ES-I3 (cell line): ENCODE measurements at regions not wholly inside any gene's neighbourhood (a gene's known extent, or its start where the extent isn't known, plus 50 kb on each side); places are given as distances from the start of the nearest gene placed in this dataset.
"Not testable (repeated sequence)": the region's sequence is repeated elsewhere in the genome, so short reads cannot be mapped to it uniquely, and the experiment has no call there.

Experiments
- H3K36me3 ChIP-seq: 2 replicates; pipeline ENCODE4 v1.6.1; 2013; ENCODE audit warnings: mild to moderate bottlenecking, low read length, control low read depth, moderate library complexity; ENCODE audit not compliant: insufficient read depth
- H3K4me1 ChIP-seq: 2 replicates; pipeline ENCODE4 v1.6.1; 2013; ENCODE audit warnings: mild to moderate bottlenecking, control low read depth, low read length; ENCODE audit not compliant: insufficient read depth
- H3K9ac ChIP-seq: 2 replicates; pipeline ENCODE4 v1.6.1; 2013; ENCODE audit warnings: low read depth, mild to moderate bottlenecking, low read length, moderate library complexity
- H3K9me3 ChIP-seq: 2 replicates; pipeline ENCODE4 v1.6.1; 2013; ENCODE audit warnings: mild to moderate bottlenecking, low read length, moderate library complexity; ENCODE audit not compliant: control insufficient read depth, insufficient read depth

GRCh38 chr7:116404389-116404788 lies 95.1 kb upstream of the CAV2 start:
- Histone ChIP-seq H3K9ac (no peak overlapping the region), H3K36me3 (no peaks in the 10 kb centered on the region), H3K4me1 (peaks cover 10% of the 10 kb centered on the region), H3K9me3 (no peaks in the 10 kb centered on the region)

DNA sequence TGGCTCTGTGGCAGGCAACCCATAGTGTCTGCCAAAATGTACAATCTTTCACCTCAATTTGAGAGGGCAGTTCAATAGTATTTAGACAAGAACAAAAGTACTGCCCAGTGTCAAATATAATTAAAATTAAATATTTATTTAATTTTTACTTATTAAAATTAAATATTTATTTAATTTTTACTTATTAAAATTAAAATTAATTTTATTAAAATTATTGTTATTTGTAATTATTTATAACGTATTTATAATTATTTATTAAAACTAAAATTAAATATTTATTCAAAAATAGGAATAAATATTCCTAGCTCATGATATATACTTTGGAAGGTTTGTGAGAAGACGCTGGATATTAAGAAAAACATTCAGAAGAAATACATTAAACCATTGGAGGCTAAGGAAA lies 93.7 kb upstream of the CAV2 start:
- Histone ChIP-seq H3K9me3 (no peaks in the 10 kb centered on the region), H3K36me3 (no peaks in the 10 kb centered on the region), H3K4me1 (no peaks in the 10 kb centered on the region), H3K9ac (no peak overlapping the region)

DNA sequence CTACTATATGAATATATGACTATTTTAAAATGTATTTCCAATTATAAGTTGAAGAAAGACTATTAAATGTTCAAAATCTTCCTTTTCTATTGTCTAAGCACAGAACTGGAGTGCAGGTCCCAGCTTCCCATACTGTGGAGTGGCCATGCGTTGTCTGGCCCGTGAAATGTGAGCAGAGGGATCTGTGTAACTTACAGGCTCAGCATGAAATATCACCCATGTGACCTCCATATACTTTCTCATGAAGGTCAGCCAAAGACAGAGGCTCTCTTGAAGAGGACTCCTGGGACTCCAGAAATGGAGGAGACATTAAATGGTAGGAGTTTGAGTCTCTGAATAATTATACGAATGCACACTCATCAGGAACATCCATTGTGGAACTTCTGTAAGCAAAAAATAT lies 92.4 kb upstream of the CAV2 start:
- no peak overlapping the region for H3K9ac ChIP-seq
- no peaks in the 10 kb centered on the region for H3K9me3 ChIP-seq
- no peaks in the 10 kb centered on the region for H3K36me3 ChIP-seq
- no peaks in the 10 kb centered on the region for H3K4me1 ChIP-seq

DNA sequence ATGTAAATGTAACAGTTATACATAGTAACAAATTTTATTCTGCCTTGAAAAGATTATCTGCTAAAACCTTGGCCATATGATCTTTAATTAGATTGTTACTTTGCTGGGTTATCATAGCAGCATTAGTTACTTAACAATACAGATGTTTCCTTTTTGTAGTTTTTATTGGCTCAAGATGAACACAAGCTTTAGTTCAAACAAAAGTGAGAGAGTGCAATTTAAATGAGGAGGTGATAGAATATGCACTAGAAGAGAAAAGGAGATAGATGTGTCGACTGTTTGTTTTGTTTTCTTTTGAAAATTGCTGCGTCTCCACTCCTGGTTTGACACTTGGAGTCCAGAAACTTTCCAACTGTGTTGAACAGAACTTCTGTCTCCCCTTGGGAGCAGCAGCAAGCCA lies 91.4 kb upstream of the CAV2 start:
- H3K4me1 ChIP-seq, result no peaks in the 10 kb centered on the region
- H3K9me3 ChIP-seq, result no peaks in the 10 kb centered on the region
- no peaks in the 10 kb centered on the region for H3K36me3 ChIP-seq
- no peak overlapping the region for H3K9ac ChIP-seq

DNA sequence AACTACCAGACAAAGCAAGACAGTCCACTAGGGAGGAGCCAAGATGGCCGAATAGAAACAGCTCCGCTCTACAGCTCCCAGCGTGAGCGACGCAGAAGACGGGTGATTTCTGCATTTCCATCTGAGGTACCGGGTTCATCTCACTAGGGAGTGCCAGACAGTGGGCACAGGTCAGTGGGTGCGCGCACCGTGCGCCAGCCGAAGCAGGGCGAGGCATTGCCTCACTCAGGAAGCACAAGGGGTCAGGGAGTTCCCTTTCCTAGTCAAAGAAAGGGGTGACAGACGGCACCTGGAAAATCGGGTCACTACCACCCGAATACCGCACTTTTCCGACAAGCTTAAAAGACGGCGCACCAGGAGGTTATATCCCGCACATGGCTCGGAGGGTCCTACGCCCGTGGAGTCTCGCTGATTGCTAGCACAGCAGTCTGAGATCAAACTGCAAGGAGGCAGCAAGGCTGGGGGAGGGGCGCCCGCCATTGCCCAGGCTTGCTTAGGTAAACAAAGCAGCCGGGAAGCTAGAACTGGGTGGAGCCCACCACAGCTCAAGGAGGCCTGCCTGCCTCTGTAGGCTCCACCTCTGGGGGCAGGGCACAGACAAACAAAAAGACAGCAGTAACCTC lies 90.6 kb upstream of the CAV2 start:
- H3K9ac ChIP-seq, H3K9me3 ChIP-seq, H3K4me1 ChIP-seq, H3K36me3 ChIP-seq: not testable (repeated sequence)

- not testable (repeated sequence) for H3K36me3 ChIP-seq, H3K9ac ChIP-seq, H3K9me3 ChIP-seq, H3K4me1 ChIP-seq
Measured at GRCh38 chr7:116410694-116411093, 88.8 kb upstream of the CAV2 start.

DNA sequence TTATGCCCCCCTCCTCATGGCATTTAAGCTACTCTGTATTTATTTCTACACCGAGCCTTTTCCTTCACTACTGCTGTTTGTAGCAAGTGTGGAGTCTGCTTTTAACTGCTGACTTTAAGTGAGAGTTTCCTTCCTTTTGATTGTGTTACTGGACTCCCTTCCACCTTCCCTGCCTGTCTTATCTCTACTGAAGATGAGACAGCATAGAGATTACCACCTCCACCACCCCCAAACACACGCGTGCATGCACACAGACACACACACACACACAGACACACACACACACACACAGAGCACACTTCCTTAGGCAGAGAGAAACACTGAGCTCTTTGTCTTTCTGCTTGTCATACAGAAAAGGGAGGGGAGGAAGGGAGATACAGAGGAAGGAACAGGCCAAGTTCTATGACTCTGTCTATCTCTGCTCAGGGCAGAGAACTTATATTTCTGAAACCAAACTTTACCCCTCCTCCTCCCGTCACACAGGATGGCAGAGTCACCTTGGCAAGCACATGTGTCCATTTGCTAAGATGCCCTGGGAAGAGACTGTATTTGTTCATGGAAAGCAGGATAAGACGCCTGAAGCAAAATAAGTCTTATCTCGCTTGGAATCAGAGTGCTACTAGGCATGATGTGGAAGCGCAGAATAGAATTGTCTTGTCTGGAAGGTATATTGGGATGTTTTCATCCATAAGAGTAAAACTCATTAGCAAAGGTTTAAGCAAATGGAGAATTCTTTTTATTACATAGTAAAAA lies 81.8 kb upstream of the CAV2 start:
- H3K9me3 ChIP-seq, result no peaks in the 10 kb centered on the region
- no peaks in the 10 kb centered on the region for H3K36me3 ChIP-seq
- H3K9ac ChIP-seq, result no peak overlapping the region
- peaks cover 19% of the 10 kb centered on the region for H3K4me1 ChIP-seq

DNA sequence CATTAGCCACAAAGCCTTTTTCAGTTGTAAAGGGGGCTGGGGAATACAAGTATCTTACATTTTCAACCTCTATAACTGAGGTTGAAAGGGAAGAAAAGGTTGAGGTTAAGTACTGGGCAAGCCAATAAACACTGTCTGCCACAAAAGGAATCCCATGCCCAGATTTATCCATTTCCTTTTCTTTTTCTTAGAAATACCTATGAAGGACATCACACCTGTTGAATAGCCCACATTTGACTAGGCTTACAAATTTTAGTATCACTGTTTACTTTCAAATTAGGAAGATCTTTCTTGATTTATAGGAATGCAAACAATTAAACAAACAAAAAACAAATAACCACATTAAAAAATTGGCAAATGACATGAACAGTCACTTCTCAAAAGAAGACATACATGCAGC lies 81.0 kb upstream of the CAV2 start:
- Histone ChIP-seq H3K9ac (no peak overlapping the region), H3K36me3 (no peaks in the 10 kb centered on the region), H3K4me1 (peaks cover 22% of the 10 kb centered on the region), H3K9me3 (no peaks in the 10 kb centered on the region)

GRCh38 chr7:116420003-116420402 lies 79.5 kb upstream of the CAV2 start:
- no peaks in the 10 kb centered on the region for H3K36me3 ChIP-seq
- no peaks in the 10 kb centered on the region for H3K9me3 ChIP-seq
- peaks cover 30% of the 10 kb centered on the region for H3K4me1 ChIP-seq

DNA sequence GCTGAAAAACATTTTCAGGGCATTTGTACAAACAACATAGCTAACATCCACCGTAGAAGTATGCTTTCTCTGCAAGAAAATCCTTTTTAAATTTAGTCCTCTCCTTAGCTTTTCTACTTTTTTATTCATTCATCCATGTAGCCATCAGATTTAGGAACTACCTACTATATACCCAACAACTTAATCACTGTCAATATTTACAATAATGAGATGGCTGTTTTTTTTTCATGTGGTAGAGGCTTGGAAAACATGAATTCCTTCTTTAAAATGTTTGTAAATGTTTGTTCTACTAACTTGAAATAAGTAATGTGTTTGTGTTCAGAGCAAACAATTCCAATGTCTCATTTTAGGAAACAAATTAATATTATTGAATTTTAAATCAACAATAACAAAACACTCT lies 78.2 kb upstream of the CAV2 start:
- Histone ChIP-seq H3K9me3 (no peaks in the 10 kb centered on the region), H3K9ac (no peak overlapping the region), H3K4me1 (peaks cover 37% of the 10 kb centered on the region), H3K36me3 (no peaks in the 10 kb centered on the region)

More at GRCh38 chr7:116420003-116420402, 79.5 kb upstream of the CAV2 start:
- H3K9ac ChIP-seq, result no peak overlapping the region

DNA sequence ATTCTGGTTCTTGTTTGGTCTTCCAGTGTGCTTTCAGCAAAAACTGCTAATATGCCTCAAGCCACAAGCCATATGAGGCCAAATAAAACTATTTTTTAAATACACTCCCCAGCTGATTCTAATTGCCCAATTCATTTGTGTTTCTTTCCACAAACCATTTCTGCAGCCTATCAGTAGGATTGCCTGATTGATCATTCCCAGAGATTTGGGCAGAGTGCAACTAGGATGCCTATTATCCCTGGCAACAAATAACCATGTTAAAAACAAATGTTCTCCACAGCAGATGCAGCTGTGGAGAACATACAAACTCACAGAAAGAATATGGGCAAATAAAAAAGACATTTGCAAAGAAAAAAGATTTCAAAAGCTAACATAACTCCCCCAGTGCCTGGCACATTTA lies 76.9 kb upstream of the CAV2 start:
- H3K36me3 ChIP-seq, result no peaks in the 10 kb centered on the region
- no peaks in the 10 kb centered on the region for H3K9me3 ChIP-seq
- no peak overlapping the region for H3K9ac ChIP-seq
- H3K4me1 ChIP-seq, result peaks cover 31% of the 10 kb centered on the region

GRCh38 chr7:116423499-116423898 lies 76.0 kb upstream of the CAV2 start:
- Histone ChIP-seq H3K36me3 (no peaks in the 10 kb centered on the region), H3K4me1 (peaks cover 23% of the 10 kb centered on the region), H3K9ac (no peak overlapping the region), H3K9me3 (no peaks in the 10 kb centered on the region)

GRCh38 chr7:116425647-116426209 lies 73.8 kb upstream of the CAV2 start:
- Histone ChIP-seq H3K9me3 (no peaks in the 10 kb centered on the region), H3K4me1 (peaks cover 20% of the 10 kb centered on the region), H3K36me3 (no peaks in the 10 kb centered on the region), H3K9ac (no peak overlapping the region)

- Histone ChIP-seq H3K9ac (no peak overlapping the region), H3K4me1 (peaks cover 20% of the 10 kb centered on the region), H3K9me3 (no peaks in the 10 kb centered on the region), H3K36me3 (no peaks in the 10 kb centered on the region)
Measured at GRCh38 chr7:116426428-116427156, 72.9 kb upstream of the CAV2 start.
